SK-N-MC (cell line): ENCODE measurements at regions not wholly inside any gene's neighbourhood (a gene's known extent, or its start where the extent isn't known, plus 50 kb on each side); places are given as distances from the start of the nearest gene placed in this dataset.

ENCODE experiments used
- DNase-seq: peaks from one replicate; pipeline ENCODE4 v3.0.0-alpha.2; 2011; ENCODE audit warnings: low read depth, low spot score
- H3K27ac ChIP-seq: fragments of 200-600 bp; sonication (generic); 2 replicates; pipeline ENCODE4 v1.5.1; 2016; ENCODE audit warnings: mixed run types
- H3K36me3 ChIP-seq: fragments of 200-600 bp; sonication (generic); 2 replicates; pipeline ENCODE4 v1.6.1; 2017; ENCODE audit warnings: antibody characterized with exemption, low read length, mixed read lengths; ENCODE audit not compliant: insufficient read depth
- H3K4me3 ChIP-seq: fragments of 200-600 bp; sonication (generic); 2 replicates; pipeline ENCODE4 v1.5.1; 2016
- H3K9ac ChIP-seq: fragments of 200-600 bp; sonication (generic); 2 replicates; pipeline ENCODE4 v1.8.0; 2017; ENCODE audit warnings: mixed run types, mixed read lengths; ENCODE audit not compliant: insufficient read length
- H3K9me3 ChIP-seq: fragments of 200-600 bp; sonication (generic); 2 replicates; pipeline ENCODE4 v1.6.1; 2017; ENCODE audit warnings: low read depth, mild to moderate bottlenecking, antibody characterized with exemption, low read length, moderate library complexity, mixed read lengths
- EZH2 ChIP-seq: fragments of 200-600 bp; sonication (generic); IDR thresholded peaks from one replicate; pipeline ENCODE4 v1.6.1; 2017; ENCODE audit warnings: antibody characterized with exemption
- FOXP2 ChIP-seq: optimal IDR thresholded peaks from 2 replicates; pipeline ENCODE3; 2011; ENCODE audit warnings: mild to moderate bottlenecking, moderate library complexity; ENCODE audit not compliant: insufficient read depth; ENCODE audit errors: extremely low read length, control extremely low read depth
- POLR2AphosphoS5 ChIP-seq: IDR thresholded peaks from 2 replicates; pipeline ENCODE4 v1.6.1; 2012; ENCODE audit warnings: mild to moderate bottlenecking, low read depth, low read length, borderline replicate concordance

- DNase-seq = no peak
- Histone ChIP-seq H3K9me3 (no peaks in the 10 kb centered on the region), H3K36me3 (no peaks in the 10 kb centered on the region), H3K27ac (no peak overlapping the region), H3K4me3 (no peak overlapping the region), H3K9ac (no peak overlapping the region)
- TF ChIP-seq EZH2 = no peak
- no peak for TF ChIP-seq FOXP2
- no peak for TF ChIP-seq POLR2AphosphoS5
Measured at GRCh38 chr15:59830098-59830497, 141.0 kb upstream of the BNIP2 start.

GRCh38 chr15:59828861-59829260 is 139.7 kb upstream of the BNIP2 start:
- H3K9ac ChIP-seq = no peak overlapping the region
- TF ChIP-seq EZH2 = no peak
- DNase-seq = no peak
- H3K36me3 ChIP-seq = no peaks in the 10 kb centered on the region
- H3K27ac ChIP-seq = no peak overlapping the region
- no peaks in the 10 kb centered on the region for H3K9me3 ChIP-seq
- H3K4me3 ChIP-seq = no peak overlapping the region

DNA sequence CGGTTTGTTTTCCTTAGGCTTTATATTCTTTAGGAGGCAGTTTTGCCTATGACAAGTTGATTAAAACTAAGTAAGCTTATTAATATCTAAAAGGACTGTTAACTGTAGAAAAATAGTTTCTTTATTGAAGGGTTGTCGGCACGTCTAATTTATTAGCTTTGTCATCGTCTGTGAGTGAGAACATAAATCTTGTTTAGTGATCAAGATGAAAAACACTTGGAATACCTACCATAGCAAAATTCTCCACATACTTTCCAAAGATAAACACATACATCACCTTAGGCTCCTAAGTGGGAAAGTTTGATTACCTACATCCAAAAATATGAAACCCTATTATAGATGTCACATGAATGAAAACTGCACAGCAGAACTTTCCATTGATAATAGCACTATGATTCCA is 139.1 kb upstream of the BNIP2 start:
- H3K4me3 ChIP-seq = no peak overlapping the region

DNA sequence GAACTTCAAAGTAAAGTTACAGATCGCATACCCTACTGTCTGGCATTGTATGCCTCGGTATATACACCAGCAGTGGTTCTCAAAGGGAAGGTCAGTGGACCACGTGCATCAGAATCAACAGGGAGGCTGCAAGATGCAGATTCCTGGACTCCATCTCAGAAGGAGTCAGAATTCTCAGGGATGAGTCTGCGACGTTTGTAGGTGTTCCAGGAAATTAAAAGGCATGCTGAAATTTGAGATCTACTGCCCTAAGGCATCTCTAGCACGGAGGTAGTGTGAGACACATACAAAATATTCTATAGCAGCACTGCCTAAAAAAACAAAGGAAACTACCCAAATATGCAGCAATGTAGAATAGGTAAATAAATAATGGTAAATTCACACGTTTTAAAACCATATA is 136.8 kb upstream of the BNIP2 start:
- Histone ChIP-seq H3K27ac (no peak overlapping the region), H3K9ac (no peak overlapping the region), H3K9me3 (no peaks in the 10 kb centered on the region), H3K4me3 (no peak overlapping the region), H3K36me3 (no peaks in the 10 kb centered on the region)
- no peak for DNase-seq
- TF ChIP-seq FOXP2 (no peak), POLR2AphosphoS5 (no peak), EZH2 (no peak)

More for the DNA sequence above, 139.1 kb upstream of the BNIP2 start:
- H3K9ac ChIP-seq = no peak overlapping the region
- H3K27ac ChIP-seq = no peak overlapping the region
- TF ChIP-seq POLR2AphosphoS5 (no peak), EZH2 (no peak), FOXP2 (no peak)
- no peaks in the 10 kb centered on the region for H3K36me3 ChIP-seq
- no peaks in the 10 kb centered on the region for H3K9me3 ChIP-seq
- no peak for DNase-seq

DNA sequence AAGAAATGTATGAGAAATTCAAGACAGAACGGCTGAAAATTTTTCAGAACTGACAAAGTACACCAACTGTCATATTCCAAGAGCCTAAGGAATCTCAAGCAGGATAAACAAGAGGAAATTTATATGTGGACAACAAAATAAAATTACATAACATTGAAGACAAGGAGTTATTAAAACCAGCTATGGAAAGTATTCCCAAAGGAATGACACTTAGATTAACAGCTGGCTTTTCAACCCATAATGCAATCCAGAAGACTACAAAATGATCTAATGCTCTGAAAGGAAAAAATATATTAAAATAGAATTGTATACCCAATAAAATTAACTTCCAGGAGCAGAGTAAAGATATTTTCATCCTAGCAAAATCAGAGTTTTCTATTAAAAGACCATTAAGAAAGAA is 132.2 kb upstream of the BNIP2 start:
- no peak for TF ChIP-seq FOXP2
- TF ChIP-seq EZH2 = no peak
- no peak for TF ChIP-seq POLR2AphosphoS5
- H3K9me3 ChIP-seq = no peaks in the 10 kb centered on the region
- no peak for DNase-seq
- H3K36me3 ChIP-seq = no peaks in the 10 kb centered on the region
- H3K9ac ChIP-seq = no peak overlapping the region
- no peak overlapping the region for H3K27ac ChIP-seq
- no peak overlapping the region for H3K4me3 ChIP-seq

DNA sequence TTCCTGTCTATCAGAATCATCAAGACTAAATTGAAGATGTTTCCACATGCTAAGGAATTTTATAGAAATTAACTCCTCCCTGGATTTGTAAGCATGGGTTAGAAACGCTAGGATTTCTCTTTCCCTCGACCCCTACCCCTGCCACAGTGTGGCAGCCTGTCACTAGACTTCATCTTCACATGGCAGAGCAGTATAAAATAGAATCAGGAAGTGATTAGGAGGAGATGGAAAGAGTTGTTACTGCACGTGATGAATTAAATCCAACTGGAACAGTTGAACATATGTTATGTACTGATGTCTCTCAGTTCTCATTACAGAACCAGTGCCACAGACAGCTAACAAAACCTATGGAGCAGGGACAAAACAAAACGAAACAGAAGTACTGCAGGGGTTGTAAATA is 130.0 kb upstream of the BNIP2 start:
- H3K4me3 ChIP-seq = no peak overlapping the region
- TF ChIP-seq POLR2AphosphoS5 (no peak), EZH2 (no peak), FOXP2 (no peak)
- no peaks in the 10 kb centered on the region for H3K36me3 ChIP-seq
- H3K27ac ChIP-seq = no peak overlapping the region
- DNase-seq = no peak
- no peaks in the 10 kb centered on the region for H3K9me3 ChIP-seq
- no peak overlapping the region for H3K9ac ChIP-seq

- no peaks in the 10 kb centered on the region for H3K9me3 ChIP-seq
- TF ChIP-seq EZH2 = no peak
- no peak for TF ChIP-seq FOXP2
- TF ChIP-seq POLR2AphosphoS5 = no peak
- no peak overlapping the region for H3K9ac ChIP-seq
- no peak overlapping the region for H3K27ac ChIP-seq
- DNase-seq = no peak
- no peaks in the 10 kb centered on the region for H3K36me3 ChIP-seq
- H3K4me3 ChIP-seq = no peak overlapping the region
Measured at GRCh38 chr15:59818336-59818735, 129.2 kb upstream of the BNIP2 start.

DNA sequence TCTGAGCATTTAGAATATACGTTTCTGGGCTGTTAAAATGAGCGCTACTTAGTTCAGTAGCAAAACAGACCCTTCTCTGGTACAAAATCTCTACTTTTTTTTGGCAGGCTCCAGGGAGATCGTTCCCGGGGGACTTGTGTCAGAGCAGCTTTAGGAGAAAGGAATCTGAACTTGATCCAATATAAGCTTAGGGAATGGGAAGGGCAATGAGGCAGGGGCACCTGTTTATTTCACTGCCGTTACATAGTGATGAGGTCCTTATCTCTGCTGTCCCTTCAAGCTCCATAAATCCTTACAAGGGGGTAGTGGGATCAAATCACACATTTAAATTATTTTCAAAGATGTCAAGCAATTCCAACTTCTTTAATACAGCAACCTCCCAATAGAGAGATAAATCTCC is 128.7 kb upstream of the BNIP2 start:
- Histone ChIP-seq H3K9ac (no peak overlapping the region), H3K27ac (no peak overlapping the region), H3K4me3 (no peak overlapping the region), H3K9me3 (no peaks in the 10 kb centered on the region), H3K36me3 (no peaks in the 10 kb centered on the region)
- DNase-seq = no peak
- no peak for TF ChIP-seq EZH2
- TF ChIP-seq FOXP2 = no peak
- no peak for TF ChIP-seq POLR2AphosphoS5

DNA sequence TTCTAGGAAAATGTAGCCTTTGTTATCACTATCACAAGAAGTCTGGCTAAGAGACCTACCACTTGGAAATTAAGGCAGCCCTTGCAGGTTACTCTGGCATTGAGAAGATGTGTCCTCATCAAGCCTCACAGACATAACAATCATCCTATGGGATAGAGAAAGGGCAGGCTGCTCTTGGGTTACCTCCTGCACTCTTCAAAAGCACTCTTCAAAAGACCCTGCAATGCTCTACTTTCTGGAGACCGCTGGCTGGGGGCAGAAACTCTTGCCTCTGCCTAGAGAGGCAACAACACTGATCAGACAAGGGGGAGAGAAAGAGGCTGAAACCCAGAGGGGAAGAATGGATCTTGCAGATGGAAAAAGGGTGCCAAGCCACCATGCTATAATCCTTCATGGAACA is 127.9 kb upstream of the BNIP2 start:
- Histone ChIP-seq H3K9ac (no peak overlapping the region), H3K36me3 (no peaks in the 10 kb centered on the region), H3K27ac (no peak overlapping the region), H3K9me3 (no peaks in the 10 kb centered on the region), H3K4me3 (no peak overlapping the region)
- TF ChIP-seq EZH2 (no peak), FOXP2 (no peak), POLR2AphosphoS5 (no peak)
- DNase-seq = no peak
